ENCODE measurements at regions not wholly inside any gene's neighbourhood (a gene's known extent, or its start where the extent isn't known, plus 50 kb on each side); places are given as distances from the start of the nearest gene placed in this dataset.

DNA sequence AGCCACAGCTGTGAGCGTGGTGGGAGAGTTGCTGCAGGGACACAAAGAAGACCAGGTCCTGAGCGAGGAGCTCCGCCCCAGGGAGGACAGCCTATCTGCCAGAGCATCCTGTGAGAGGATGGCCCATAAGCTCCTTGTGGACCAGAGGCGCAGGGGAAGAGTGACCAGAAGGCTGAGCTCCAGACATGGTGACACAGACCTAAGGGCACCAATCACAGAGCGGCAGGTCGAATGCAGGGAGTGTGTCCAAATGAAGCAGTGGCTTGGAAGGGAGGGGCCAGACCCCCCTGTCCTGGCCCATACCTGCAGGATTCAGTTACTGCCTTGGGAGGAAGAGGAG, 135.8 kb upstream of the TMEM72 start:
- no peak for DNase-seq
- no peak overlapping the region for H3K4me2 ChIP-seq
- no peaks in the 10 kb centered on the region for H3K9me2 ChIP-seq (ENCODE audit: insufficient read depth)
- peaks cover 4% of the 10 kb centered on the region; the same call in 1 of the 2 replicates for H4K20me1 ChIP-seq (ENCODE audit: insufficient read depth)
- peaks cover 76% of the 10 kb centered on the region for H3K27me3 ChIP-seq (ENCODE audit: insufficient read depth, low read depth)
- POLR2A ChIA-PET (ENCODE audit: unreplicated experiment), result no interaction called here
- H3K9me3 ChIP-seq (ENCODE audit: insufficient read depth, low read depth), result no peaks in the 10 kb centered on the region
- no peaks in the 10 kb centered on the region for H3K4me1 ChIP-seq (replicated peaks; ENCODE audit: insufficient read depth)
- no peaks in the 10 kb centered on the region for H3K36me3 ChIP-seq (ENCODE audit: low read depth)
- no peaks in the 10 kb centered on the region for H3F3A ChIP-seq (ENCODE audit: insufficient read depth, low read depth)
- intact Hi-C loops (cut with micrococcal nuclease; ENCODE audit: unreplicated experiment), result no loop called here
- no peak overlapping the region for H3K4me3 ChIP-seq
- no peaks in the 10 kb centered on the region for H3K79me2 ChIP-seq (ENCODE audit: low read depth)
- no peak overlapping the region for H3K27ac ChIP-seq
- TF ChIP-seq EZH2 (IDR thresholded peaks at IDR 0.05; ENCODE audit: low read depth), result no peak
- TF ChIP-seq, protein P1, sequence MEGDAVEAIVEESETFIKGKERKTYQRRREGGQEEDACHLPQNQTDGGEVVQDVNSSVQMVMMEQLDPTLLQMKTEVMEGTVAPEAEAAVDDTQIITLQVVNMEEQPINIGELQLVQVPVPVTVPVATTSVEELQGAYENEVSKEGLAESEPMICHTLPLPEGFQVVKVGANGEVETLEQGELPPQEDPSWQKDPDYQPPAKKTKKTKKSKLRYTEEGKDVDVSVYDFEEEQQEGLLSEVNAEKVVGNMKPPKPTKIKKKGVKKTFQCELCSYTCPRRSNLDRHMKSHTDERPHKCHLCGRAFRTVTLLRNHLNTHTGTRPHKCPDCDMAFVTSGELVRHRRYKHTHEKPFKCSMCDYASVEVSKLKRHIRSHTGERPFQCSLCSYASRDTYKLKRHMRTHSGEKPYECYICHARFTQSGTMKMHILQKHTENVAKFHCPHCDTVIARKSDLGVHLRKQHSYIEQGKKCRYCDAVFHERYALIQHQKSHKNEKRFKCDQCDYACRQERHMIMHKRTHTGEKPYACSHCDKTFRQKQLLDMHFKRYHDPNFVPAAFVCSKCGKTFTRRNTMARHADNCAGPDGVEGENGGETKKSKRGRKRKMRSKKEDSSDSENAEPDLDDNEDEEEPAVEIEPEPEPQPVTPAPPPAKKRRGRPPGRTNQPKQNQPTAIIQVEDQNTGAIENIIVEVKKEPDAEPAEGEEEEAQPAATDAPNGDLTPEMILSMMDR (conservative IDR thresholded peaks at IDR 0.05), result no peak
- BruUV-seq (replicated peaks), result no TSS peak
- no peak overlapping the region for H2AFZ ChIP-seq
- CTCF ChIA-PET, result no interaction called here

DNA sequence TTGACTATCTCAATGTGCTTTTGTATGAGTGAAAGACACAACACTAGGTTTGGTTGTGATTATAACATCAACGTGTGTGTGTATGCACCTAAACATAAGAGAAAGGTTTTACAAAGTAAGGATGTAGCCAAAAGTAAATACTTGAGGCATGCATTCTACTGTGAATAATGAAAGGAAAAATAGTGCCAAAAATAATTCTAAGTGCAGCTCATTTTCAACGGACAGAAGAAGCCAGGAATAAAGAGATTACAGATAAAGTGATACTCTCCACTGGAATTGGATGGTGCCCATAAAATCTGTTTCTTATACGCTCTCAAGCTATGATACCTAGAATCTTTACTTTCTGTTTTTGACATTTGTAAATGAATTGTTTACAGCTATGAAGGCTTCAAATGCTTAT, 135.0 kb upstream of the TMEM72 start:
- intact Hi-C loops (cut with micrococcal nuclease; ENCODE audit: unreplicated experiment), result no loop called here
- no peaks in the 10 kb centered on the region for H3K36me3 ChIP-seq (ENCODE audit: low read depth)
- no peaks in the 10 kb centered on the region for H3K4me1 ChIP-seq (replicated peaks; ENCODE audit: insufficient read depth)

GRCh38 chr10:44779511-44779910, 131.6 kb upstream of the TMEM72 start:
- intact Hi-C loops (cut with micrococcal nuclease; ENCODE audit: unreplicated experiment), result no loop called here
- Histone ChIP-seq H3F3A (ENCODE audit: insufficient read depth, low read depth) (no peaks in the 10 kb centered on the region), H3K36me3 (ENCODE audit: low read depth) (no peaks in the 10 kb centered on the region), H3K4me1 (replicated peaks; ENCODE audit: insufficient read depth) (no peaks in the 10 kb centered on the region), H4K20me1 (ENCODE audit: insufficient read depth) (no peaks in the 10 kb centered on the region), H3K9me2 (ENCODE audit: insufficient read depth) (no peaks in the 10 kb centered on the region; the same call in 1 of the 2 replicates), H3K27me3 (ENCODE audit: insufficient read depth, low read depth) (peaks cover 37% of the 10 kb centered on the region), H3K4me3 (no peak overlapping the region), H3K9me3 (ENCODE audit: insufficient read depth, low read depth) (no peaks in the 10 kb centered on the region), H3K4me2 (no peak overlapping the region), H3K79me2 (ENCODE audit: low read depth) (no peaks in the 10 kb centered on the region), H3K27ac (no peak overlapping the region), H2AFZ (no peak overlapping the region)
- CTCF ChIA-PET, result no interaction called here
- no TSS peak for BruUV-seq (replicated peaks)
- DNase-seq, result no peak
- POLR2A ChIA-PET (ENCODE audit: unreplicated experiment), result no interaction called here
- no peak for TF ChIP-seq EZH2 (IDR thresholded peaks at IDR 0.05; ENCODE audit: low read depth)
- TF ChIP-seq, protein P1 (conservative IDR thresholded peaks at IDR 0.05), result no peak

More for the DNA sequence above, 135.0 kb upstream of the TMEM72 start:
- Histone ChIP-seq H3K4me3 (no peak overlapping the region), H3K9me3 (ENCODE audit: insufficient read depth, low read depth) (no peaks in the 10 kb centered on the region), H3F3A (ENCODE audit: insufficient read depth, low read depth) (no peaks in the 10 kb centered on the region), H2AFZ (no peak overlapping the region), H3K4me2 (no peak overlapping the region), H3K79me2 (ENCODE audit: low read depth) (no peaks in the 10 kb centered on the region), H4K20me1 (ENCODE audit: insufficient read depth) (no peaks in the 10 kb centered on the region), H3K27me3 (ENCODE audit: insufficient read depth, low read depth) (peaks cover 70% of the 10 kb centered on the region), H3K27ac (no peak overlapping the region), H3K9me2 (ENCODE audit: insufficient read depth) (no peaks in the 10 kb centered on the region)
- CTCF ChIA-PET, result no interaction called here
- TF ChIP-seq, protein P1 (conservative IDR thresholded peaks at IDR 0.05), result no peak
- TF ChIP-seq EZH2 (IDR thresholded peaks at IDR 0.05; ENCODE audit: low read depth), result no peak
- POLR2A ChIA-PET (ENCODE audit: unreplicated experiment), result no interaction called here
- DNase-seq, result no peak
- no TSS peak for BruUV-seq (replicated peaks)

All from PC-9 (cell line).